ENCODE measurements at regions not wholly inside any gene's neighbourhood (a gene's known extent, or its start where the extent isn't known, plus 50 kb on each side); places are given as distances from the start of the nearest gene placed in this dataset.

DNA sequence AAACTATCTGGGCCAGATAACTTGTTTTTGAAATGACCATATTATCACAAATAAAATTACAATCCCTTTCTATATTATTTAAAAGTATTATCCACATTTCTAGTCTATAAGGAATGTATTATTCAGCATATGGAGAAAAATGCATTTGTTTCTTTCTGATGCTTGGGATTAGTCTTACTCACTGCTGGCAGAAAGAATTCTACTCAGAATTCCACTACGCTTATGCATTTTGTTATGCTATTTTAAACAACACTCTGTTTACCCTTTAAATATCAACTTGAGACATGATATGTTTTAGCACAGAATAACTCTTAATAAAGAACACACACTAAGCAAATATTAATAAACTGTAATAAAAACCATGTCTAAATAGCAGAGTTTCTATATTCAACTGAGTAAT is 77.6 kb upstream of the ANO3 start:
- Histone ChIP-seq H3K4me3 (ENCODE audit: low read length in 2 of 2) (no peak overlapping the region), H3K27me3 (ENCODE audit: control insufficient read depth in 1 of 2, insufficient read depth in 2 of 2, low read length in 1 of 2) (no peaks in the 10 kb centered on the region), H3K4me1 (ENCODE audit: control insufficient read depth in 1 of 2, insufficient read depth in 2 of 2, low read length in 2 of 2) (no peaks in the 10 kb centered on the region), H3K27ac (ENCODE audit: low read depth in 1 of 2, low read length in 2 of 2) (no peak overlapping the region), H3K36me3 (ENCODE audit: control insufficient read depth in 1 of 2, insufficient read depth in 2 of 2, low read length in 1 of 2) (no peaks in the 10 kb centered on the region), H3K9me3 (ENCODE audit: control insufficient read depth, low read length) (no peaks in the 10 kb centered on the region)
- 0 to 52% methylated on average over 1 of the region's 1 CpG for WGBS, 2 donors
- intact Hi-C loops (cut with DNase I), result no loop called here
- ATAC-seq (ENCODE audit: low FRiP score) (no peak), DNase-seq (no peak)

DNA sequence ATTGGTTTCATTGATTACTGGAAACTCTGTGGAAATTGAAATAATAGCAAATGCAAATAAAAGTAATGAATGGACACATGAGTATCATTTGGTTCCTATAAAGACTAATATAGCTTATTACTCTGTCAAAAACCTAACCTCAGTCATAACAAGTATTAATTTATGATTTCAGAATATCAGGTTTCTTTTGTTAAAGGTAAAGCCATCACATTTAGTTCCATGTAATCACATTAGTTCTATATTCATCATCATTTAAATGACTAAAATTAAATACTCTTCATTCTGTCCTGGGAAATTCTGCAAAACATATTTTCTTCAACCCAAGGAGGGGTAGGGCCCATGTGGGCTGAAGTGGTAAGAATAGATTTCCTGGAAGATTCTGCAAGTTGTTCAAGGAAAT is 68.2 kb upstream of the ANO3 start:
- no peak for DNase-seq
- no peak overlapping the region for H3K27ac ChIP-seq (ENCODE audit: low read depth in 1 of 2, low read length in 2 of 2)
- H3K4me1 ChIP-seq (ENCODE audit: control insufficient read depth in 1 of 2, insufficient read depth in 2 of 2, low read length in 2 of 2), result no peaks in the 10 kb centered on the region
- H3K9me3 ChIP-seq (ENCODE audit: control insufficient read depth, low read length), result no peaks in the 10 kb centered on the region
- no peak overlapping the region for H3K4me3 ChIP-seq (ENCODE audit: low read length in 2 of 2)
- no peak for ATAC-seq (ENCODE audit: low FRiP score)
- intact Hi-C loops (cut with DNase I), result no loop called here
- no peaks in the 10 kb centered on the region for H3K27me3 ChIP-seq (ENCODE audit: control insufficient read depth in 1 of 2, insufficient read depth in 2 of 2, low read length in 1 of 2)
- no peaks in the 10 kb centered on the region for H3K36me3 ChIP-seq (ENCODE audit: control insufficient read depth in 1 of 2, insufficient read depth in 2 of 2, low read length in 1 of 2)

DNA sequence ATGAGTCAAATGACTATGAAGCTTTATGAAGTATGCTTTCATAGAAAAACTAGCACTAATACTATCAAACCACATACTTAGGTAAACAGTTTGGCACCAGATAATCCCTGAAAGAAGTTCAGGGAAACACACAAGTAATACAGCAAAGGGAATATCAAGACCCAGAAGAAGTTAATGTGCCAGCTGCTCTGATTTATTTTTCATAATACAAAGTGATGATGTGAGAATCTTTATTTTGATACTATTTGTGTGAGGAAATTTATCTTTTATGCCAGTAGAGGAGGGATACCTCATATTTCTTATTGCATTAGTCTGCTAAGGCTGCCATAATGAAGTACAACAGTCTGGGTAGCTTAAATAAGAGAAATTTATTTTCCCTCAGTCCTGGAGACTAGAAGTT is 67.7 kb upstream of the ANO3 start:
- H3K36me3 ChIP-seq (ENCODE audit: control insufficient read depth in 1 of 2, insufficient read depth in 2 of 2, low read length in 1 of 2), result no peaks in the 10 kb centered on the region
- H3K4me1 ChIP-seq (ENCODE audit: control insufficient read depth in 1 of 2, insufficient read depth in 2 of 2, low read length in 2 of 2), result no peaks in the 10 kb centered on the region
- no peaks in the 10 kb centered on the region for H3K27me3 ChIP-seq (ENCODE audit: control insufficient read depth in 1 of 2, insufficient read depth in 2 of 2, low read length in 1 of 2)
- H3K4me3 ChIP-seq (ENCODE audit: low read length in 2 of 2), result no peak overlapping the region
- no peak overlapping the region for H3K27ac ChIP-seq (ENCODE audit: low read depth in 1 of 2, low read length in 2 of 2)
- no peak for DNase-seq
- intact Hi-C loops (cut with DNase I), result no loop called here
- no peaks in the 10 kb centered on the region for H3K9me3 ChIP-seq (ENCODE audit: control insufficient read depth, low read length)
- no peak for ATAC-seq (ENCODE audit: low FRiP score)

DNA sequence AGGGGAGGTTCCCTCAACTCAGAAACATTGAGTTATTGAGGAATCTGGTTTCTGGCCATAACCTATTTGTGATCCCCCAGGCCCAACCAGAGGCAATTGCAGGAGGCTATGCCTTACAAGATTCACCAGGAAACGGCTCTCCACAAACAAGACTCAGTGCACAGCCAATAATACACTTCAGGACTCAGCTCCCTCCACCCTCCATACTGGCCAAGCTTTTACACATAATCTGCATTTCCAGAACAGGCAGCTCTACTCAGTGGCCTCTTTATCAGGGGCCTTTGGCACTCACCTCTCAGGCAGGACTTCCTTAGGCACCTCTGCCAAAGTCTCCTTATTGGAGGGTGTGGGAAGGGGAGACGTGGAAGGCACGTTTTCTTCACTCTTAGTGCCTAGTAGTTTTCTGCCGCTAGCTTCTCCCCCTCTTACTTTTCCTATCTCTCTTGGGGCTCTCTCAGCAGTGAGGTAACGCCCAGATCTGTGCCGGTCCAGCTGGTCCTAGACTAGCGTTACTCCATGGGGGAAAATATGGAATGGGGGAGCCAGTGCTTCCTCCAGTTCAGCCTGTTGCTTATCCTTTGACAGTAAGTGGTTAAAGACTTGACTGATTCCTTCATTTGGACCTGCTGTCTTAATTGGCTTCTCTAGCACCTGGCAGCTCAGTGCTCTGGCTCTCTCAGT is 62.8 kb upstream of the ANO3 start:
- H3K27me3 ChIP-seq (ENCODE audit: control insufficient read depth in 1 of 2, insufficient read depth in 2 of 2, low read length in 1 of 2), result no peaks in the 10 kb centered on the region
- 80 to 82% methylated on average over 7 of the region's 7 CpGs for WGBS, 2 donors

DNA sequence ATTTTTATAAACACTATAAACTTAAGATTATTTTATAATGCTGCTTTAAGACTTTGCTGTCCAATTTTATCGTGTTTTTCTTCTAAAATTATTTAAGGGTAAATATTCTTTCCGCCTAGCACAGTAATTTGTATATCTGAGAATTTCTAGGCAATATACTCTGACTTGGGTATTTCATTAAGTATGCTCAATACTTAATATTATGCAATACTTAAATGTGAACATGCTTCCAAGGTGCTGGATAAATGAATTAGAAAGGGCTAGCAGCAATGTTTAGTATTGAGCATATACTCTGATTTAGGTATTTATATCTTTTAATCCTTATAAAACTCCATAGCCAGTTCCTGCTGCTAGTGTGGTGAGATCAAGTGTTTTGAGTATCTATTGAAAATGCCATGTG is 60.3 kb upstream of the ANO3 start:
- intact Hi-C loops (cut with DNase I), result no loop called here
- Histone ChIP-seq H3K4me3 (ENCODE audit: low read length in 2 of 2) (no peak overlapping the region), H3K4me1 (ENCODE audit: control insufficient read depth in 1 of 2, insufficient read depth in 2 of 2, low read length in 2 of 2) (no peaks in the 10 kb centered on the region), H3K9me3 (ENCODE audit: control insufficient read depth, low read length) (no peaks in the 10 kb centered on the region), H3K27ac (ENCODE audit: low read depth in 1 of 2, low read length in 2 of 2) (no peak overlapping the region), H3K36me3 (ENCODE audit: control insufficient read depth in 1 of 2, insufficient read depth in 2 of 2, low read length in 1 of 2) (no peaks in the 10 kb centered on the region), H3K27me3 (ENCODE audit: control insufficient read depth in 1 of 2, insufficient read depth in 2 of 2, low read length in 1 of 2) (no peaks in the 10 kb centered on the region)
- DNase-seq (no peak), ATAC-seq (ENCODE audit: low FRiP score) (no peak)
- 82 to 84% methylated on average over 2 of the region's 2 CpGs for WGBS, 2 donors

More for the DNA sequence above, 62.8 kb upstream of the ANO3 start:
- ATAC-seq (ENCODE audit: low FRiP score), result no peak
- H3K9me3 ChIP-seq (ENCODE audit: control insufficient read depth, low read length), result no peaks in the 10 kb centered on the region
- no peaks in the 10 kb centered on the region for H3K4me1 ChIP-seq (ENCODE audit: control insufficient read depth in 1 of 2, insufficient read depth in 2 of 2, low read length in 2 of 2)
- no peaks in the 10 kb centered on the region for H3K36me3 ChIP-seq (ENCODE audit: control insufficient read depth in 1 of 2, insufficient read depth in 2 of 2, low read length in 1 of 2)
- intact Hi-C loops (cut with DNase I), result no loop called here
- H3K27ac ChIP-seq (ENCODE audit: low read depth in 1 of 2, low read length in 2 of 2), result no peak overlapping the region
- no peak for DNase-seq
- no peak overlapping the region for H3K4me3 ChIP-seq (ENCODE audit: low read length in 2 of 2)

DNA sequence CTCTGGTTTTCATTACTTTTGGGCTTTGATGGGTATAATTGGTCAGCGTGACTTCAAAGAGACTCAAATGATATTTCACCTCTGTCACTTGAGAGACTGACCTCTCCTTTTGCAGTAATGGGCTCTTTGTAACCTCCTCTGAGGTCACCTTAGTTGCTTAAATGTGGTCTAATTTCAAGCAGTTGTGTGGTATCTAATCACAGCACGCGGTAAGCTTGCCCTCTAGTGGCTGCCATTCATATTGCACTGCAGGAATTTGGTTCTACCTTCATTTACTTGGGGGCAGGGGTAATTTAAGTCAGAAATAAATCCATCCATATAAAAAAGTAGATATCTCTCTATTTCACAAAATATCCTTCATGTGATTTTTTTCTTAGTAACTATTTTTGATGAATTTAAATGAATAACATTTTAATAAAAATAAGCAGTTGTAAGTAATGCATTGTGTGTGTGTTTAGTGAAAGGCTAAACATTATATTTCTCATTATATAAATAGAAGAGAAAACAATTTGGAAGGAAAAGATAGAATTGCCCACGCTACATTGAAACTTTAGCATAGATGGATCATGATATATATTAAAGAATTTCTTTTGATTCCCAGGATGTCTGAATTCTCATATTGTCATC is 55.0 kb upstream of the ANO3 start:
- peak; percentile 74 for ATAC-seq (ENCODE audit: low FRiP score)

DNA sequence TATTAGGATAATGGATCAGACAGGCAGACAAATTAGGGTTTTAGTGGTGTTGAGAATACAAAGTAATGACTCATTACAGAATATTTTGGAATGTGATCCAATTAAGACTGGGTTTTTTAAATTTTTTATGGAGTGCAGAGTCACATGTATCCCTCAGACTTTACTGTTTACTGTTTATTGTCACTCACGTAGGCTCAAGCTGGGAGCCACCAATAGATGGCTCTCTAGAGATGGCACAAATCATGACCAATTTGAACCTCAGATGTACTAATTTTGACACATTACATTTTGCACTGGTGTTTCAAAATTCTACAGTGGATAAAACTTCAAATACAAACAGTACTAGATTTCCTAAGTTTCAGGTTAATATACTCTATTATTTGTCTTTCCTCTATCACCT is 53.6 kb upstream of the ANO3 start:
- Histone ChIP-seq H3K36me3 (ENCODE audit: control insufficient read depth in 1 of 2, insufficient read depth in 2 of 2, low read length in 1 of 2) (no peaks in the 10 kb centered on the region), H3K4me1 (ENCODE audit: control insufficient read depth in 1 of 2, insufficient read depth in 2 of 2, low read length in 2 of 2) (no peaks in the 10 kb centered on the region), H3K4me3 (ENCODE audit: low read length in 2 of 2) (no peak overlapping the region), H3K9me3 (ENCODE audit: control insufficient read depth, low read length) (no peaks in the 10 kb centered on the region), H3K27me3 (ENCODE audit: control insufficient read depth in 1 of 2, insufficient read depth in 2 of 2, low read length in 1 of 2) (no peaks in the 10 kb centered on the region), H3K27ac (ENCODE audit: low read depth in 1 of 2, low read length in 2 of 2) (no peak overlapping the region)
- intact Hi-C loops (cut with DNase I), result loop anchor here (5.0 kb wide), 1 partner anchor 296 kb away; no protein-coding TSS in a partner anchor
- ATAC-seq (ENCODE audit: low FRiP score) (no peak), DNase-seq (no peak)
- WGBS, 2 donors, result 13 to 19% methylated on average over 1 of the region's 1 CpG

More for the DNA sequence above, 55.0 kb upstream of the ANO3 start:
- intact Hi-C loops (cut with DNase I), result loop anchor here (5.0 kb wide), 1 partner anchor 295 kb away; no protein-coding TSS in a partner anchor
- 4 to 6% methylated on average over 4 of the region's 4 CpGs for WGBS, 2 donors
- Histone ChIP-seq H3K36me3 (ENCODE audit: control insufficient read depth in 1 of 2, insufficient read depth in 2 of 2, low read length in 1 of 2) (no peaks in the 10 kb centered on the region), H3K27me3 (ENCODE audit: control insufficient read depth in 1 of 2, insufficient read depth in 2 of 2, low read length in 1 of 2) (no peaks in the 10 kb centered on the region), H3K9me3 (ENCODE audit: control insufficient read depth, low read length) (no peaks in the 10 kb centered on the region), H3K4me3 (ENCODE audit: low read length in 2 of 2) (no peak overlapping the region), H3K27ac (ENCODE audit: low read depth in 1 of 2, low read length in 2 of 2) (no peak overlapping the region), H3K4me1 (ENCODE audit: control insufficient read depth in 1 of 2, insufficient read depth in 2 of 2, low read length in 2 of 2) (no peaks in the 10 kb centered on the region)
- DNase-seq, result no peak
